OCI-LY7 (cell line): ENCODE measurements at regions not wholly inside any gene's neighbourhood (a gene's known extent, or its start where the extent isn't known, plus 50 kb on each side); places are given as distances from the start of the nearest gene placed in this dataset.

ENCODE experiments used
- BruUV-seq: library from RNA; stranded (reverse); fragments of 400-500 nt; replicated peaks from 2 replicates; lab custom pipeline; 2021; lab: Mats Ljungman, UMichigan
- CTCF ChIA-PET: fragments of 300-600 bp; sonication (Branson Sonifier 250); formaldehyde crosslinking; loops from one replicate; lab custom pipeline; 2022; ENCODE audit warnings: antibody characterized with exemption; ENCODE audit not compliant: unreplicated experiment; lab: Charles Lee
- POLR2A ChIA-PET: fragments of 300-600 bp; sonication (Branson Sonifier 250); formaldehyde crosslinking; loops from one replicate; lab custom pipeline; 2022; ENCODE audit warnings: antibody characterized with exemption; lab: Charles Lee
- DNase-seq: peaks from one replicate; pipeline ENCODE4 v3.0.0-alpha.2; 2015; ENCODE audit warnings: low spot score
- H2AFZ ChIP-seq: fragments of 200-600 bp; sonication (generic), shearing (Covaris generic); 2 replicates; pipeline ENCODE4 v1.6.1; 2014; ENCODE audit warnings: mild to moderate bottlenecking, antibody characterized with exemption, low read length, moderate library complexity
- H3K27ac ChIP-seq: fragments of 200-600 bp; sonication (generic); 2 replicates; pipeline ENCODE4 v1.5.1; 2014; ENCODE audit warnings: mixed run types, low read depth, mild to moderate bottlenecking, moderate library complexity, low read length, inconsistent platforms; ENCODE audit not compliant: poor library complexity, severe bottlenecking
- H3K36me3 ChIP-seq: fragments of 200-600 bp; sonication (generic); 2 replicates; pipeline ENCODE4 v1.6.1; 2014; ENCODE audit warnings: mild to moderate bottlenecking, antibody characterized with exemption, low read length, moderate library complexity, mixed read lengths; ENCODE audit not compliant: insufficient read depth
- H3K4me1 ChIP-seq: fragments of 200-600 bp; sonication (generic); 2 replicates; pipeline ENCODE4 v1.5.1; 2014; ENCODE audit warnings: mild to moderate bottlenecking, low read length; ENCODE audit not compliant: insufficient read depth, poor library complexity, severe bottlenecking
- H3K4me2 ChIP-seq: fragments of 200-600 bp; sonication (generic); 2 replicates; pipeline ENCODE4 v1.6.1; 2014; ENCODE audit warnings: mild to moderate bottlenecking, low read length
- H3K4me3 ChIP-seq: fragments of 200-600 bp; sonication (generic); 2 replicates; pipeline ENCODE4 v1.5.1; 2014; ENCODE audit warnings: mild to moderate bottlenecking, low read depth, low read length; ENCODE audit not compliant: poor library complexity, severe bottlenecking
- H3K79me2 ChIP-seq: fragments of 200-600 bp; sonication (generic); 2 replicates; pipeline ENCODE4 v1.6.1; 2016; ENCODE audit warnings: low read depth, mild to moderate bottlenecking, low read length, moderate library complexity, mixed read lengths; ENCODE audit not compliant: insufficient read depth
- H3K9me2 ChIP-seq: fragments of 200-600 bp; sonication (generic); 2 replicates; pipeline ENCODE4 v1.6.1; 2016; ENCODE audit warnings: mild to moderate bottlenecking, low read length, mixed read lengths; ENCODE audit not compliant: insufficient read depth
- H3K9me3 ChIP-seq: fragments of 200-600 bp; sonication (generic); 2 replicates; pipeline ENCODE4 v1.6.1; 2014; ENCODE audit warnings: mild to moderate bottlenecking, mixed run types, low read length, mixed read lengths
- H4K20me1 ChIP-seq: fragments of 200-600 bp; sonication (generic); 2 replicates; pipeline ENCODE4 v1.6.1; 2014; ENCODE audit warnings: mild to moderate bottlenecking, antibody characterized with exemption, low read length, moderate library complexity, mixed read lengths; ENCODE audit not compliant: insufficient read depth
- EZH2phosphoT487 ChIP-seq: fragments of 200-600 bp; sonication (generic); IDR thresholded peaks from 2 replicates; pipeline ENCODE4 v1.6.1; 2018; ENCODE audit warnings: low read depth, borderline replicate concordance, mild to moderate bottlenecking, mixed run types, antibody characterized with exemption, low read length, moderate library complexity, mixed read lengths
- intact Hi-C: fragments of 100-400 bp; cut with micrococcal nuclease; formaldehyde crosslinking; loops from one replicate; pipeline ENCODE4 v1.10.0; 2022; ENCODE audit not compliant: unreplicated experiment
- TF ChIP-seq, protein P1 (sequence below): fragments of 200-600 bp; sonication (generic); conservative IDR thresholded peaks from 2 replicates; pipeline ENCODE4 v1.5.1; 2014; ENCODE audit warnings: mild to moderate bottlenecking, antibody characterized with exemption, low read length, moderate library complexity, mixed read lengths

DNA sequence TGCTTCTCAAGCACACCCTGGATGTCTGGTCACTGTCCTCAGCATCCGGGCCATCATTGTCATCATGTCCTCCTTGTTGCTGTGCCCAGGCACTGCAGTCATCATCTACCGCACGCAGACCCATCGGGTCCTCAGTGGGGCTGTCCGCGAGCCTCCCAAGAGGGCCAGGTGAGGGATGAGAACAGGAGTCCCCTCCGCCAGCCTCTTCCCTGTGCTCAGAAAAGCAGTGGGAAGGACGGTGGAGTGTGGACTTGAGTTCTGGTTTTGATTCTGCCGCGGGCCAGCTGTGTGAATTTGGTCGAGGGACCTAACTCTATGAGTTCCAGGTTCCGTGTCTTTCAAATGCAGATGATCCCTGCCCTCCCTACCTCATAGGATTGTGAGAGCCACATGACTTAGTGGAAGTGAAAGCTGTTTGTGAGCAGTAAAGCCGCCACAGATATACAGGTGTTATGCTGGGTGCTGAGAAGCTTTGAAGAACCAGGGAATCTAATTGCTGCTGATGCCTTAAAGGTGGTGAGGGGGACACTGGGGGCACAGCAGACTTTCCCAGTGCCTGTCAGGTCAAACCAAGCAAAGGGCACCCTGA lies 122.9 kb upstream of the RAP1B start:
- no peak for DNase-seq
- H3K9me3 ChIP-seq, result no peaks in the 10 kb centered on the region
- BruUV-seq, result no TSS peak
- no peaks in the 10 kb centered on the region for H3K9me2 ChIP-seq
- H3K27ac ChIP-seq, result no peak overlapping the region
- H3K4me1 ChIP-seq, result no peaks in the 10 kb centered on the region
- no peaks in the 10 kb centered on the region for H3K36me3 ChIP-seq
- TF ChIP-seq EZH2phosphoT487, result no peak
- TF ChIP-seq, protein P1, sequence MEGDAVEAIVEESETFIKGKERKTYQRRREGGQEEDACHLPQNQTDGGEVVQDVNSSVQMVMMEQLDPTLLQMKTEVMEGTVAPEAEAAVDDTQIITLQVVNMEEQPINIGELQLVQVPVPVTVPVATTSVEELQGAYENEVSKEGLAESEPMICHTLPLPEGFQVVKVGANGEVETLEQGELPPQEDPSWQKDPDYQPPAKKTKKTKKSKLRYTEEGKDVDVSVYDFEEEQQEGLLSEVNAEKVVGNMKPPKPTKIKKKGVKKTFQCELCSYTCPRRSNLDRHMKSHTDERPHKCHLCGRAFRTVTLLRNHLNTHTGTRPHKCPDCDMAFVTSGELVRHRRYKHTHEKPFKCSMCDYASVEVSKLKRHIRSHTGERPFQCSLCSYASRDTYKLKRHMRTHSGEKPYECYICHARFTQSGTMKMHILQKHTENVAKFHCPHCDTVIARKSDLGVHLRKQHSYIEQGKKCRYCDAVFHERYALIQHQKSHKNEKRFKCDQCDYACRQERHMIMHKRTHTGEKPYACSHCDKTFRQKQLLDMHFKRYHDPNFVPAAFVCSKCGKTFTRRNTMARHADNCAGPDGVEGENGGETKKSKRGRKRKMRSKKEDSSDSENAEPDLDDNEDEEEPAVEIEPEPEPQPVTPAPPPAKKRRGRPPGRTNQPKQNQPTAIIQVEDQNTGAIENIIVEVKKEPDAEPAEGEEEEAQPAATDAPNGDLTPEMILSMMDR, result no peak
- H3K4me3 ChIP-seq, result no peak overlapping the region
- no peaks in the 10 kb centered on the region for H4K20me1 ChIP-seq
- ChIA-PET CTCF (no interaction called here), POLR2A (interaction anchor here (0.7 kb wide), 1 partner anchor 14 kb away, joined by 6 read pairs; no protein-coding TSS in a partner anchor)
- no peaks in the 10 kb centered on the region for H3K79me2 ChIP-seq
- intact Hi-C loops, result no loop called here
- H2AFZ ChIP-seq, result no peak overlapping the region
- no peak overlapping the region for H3K4me2 ChIP-seq

DNA sequence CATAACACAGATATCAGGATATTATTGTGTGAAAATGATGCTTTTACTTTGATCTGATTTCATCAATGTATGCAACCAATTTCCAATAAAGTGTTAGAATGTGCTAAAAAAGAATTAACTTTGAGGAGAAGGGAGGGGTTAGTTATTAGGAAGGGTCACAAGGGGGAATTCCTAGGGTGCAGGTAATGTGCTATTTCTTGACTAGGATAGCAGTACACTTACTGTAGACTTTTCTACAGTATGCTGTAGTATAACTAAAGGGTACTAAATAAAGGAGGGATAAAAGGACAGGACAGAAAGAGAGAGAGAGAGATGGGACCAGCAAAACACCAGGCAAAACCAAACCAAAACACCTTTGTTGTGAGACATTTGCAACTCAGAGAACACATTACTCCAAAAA lies 121.4 kb upstream of the RAP1B start:
- Histone ChIP-seq H4K20me1 (no peaks in the 10 kb centered on the region), H3K79me2 (no peaks in the 10 kb centered on the region), H3K9me3 (no peaks in the 10 kb centered on the region), H3K36me3 (no peaks in the 10 kb centered on the region), H2AFZ (no peak overlapping the region), H3K9me2 (no peaks in the 10 kb centered on the region), H3K27ac (no peak overlapping the region), H3K4me1 (no peaks in the 10 kb centered on the region), H3K4me3 (no peak overlapping the region), H3K4me2 (no peak overlapping the region)
- no TSS peak for BruUV-seq
- ChIA-PET CTCF (no interaction called here), POLR2A (interaction anchor here (1.1 kb wide), 1 partner anchor 10 kb away, joined by 3 read pairs; no protein-coding TSS in a partner anchor)
- TF ChIP-seq, protein P1, result no peak
- no peak for TF ChIP-seq EZH2phosphoT487
- no peak for DNase-seq
- intact Hi-C loops, result no loop called here

DNA sequence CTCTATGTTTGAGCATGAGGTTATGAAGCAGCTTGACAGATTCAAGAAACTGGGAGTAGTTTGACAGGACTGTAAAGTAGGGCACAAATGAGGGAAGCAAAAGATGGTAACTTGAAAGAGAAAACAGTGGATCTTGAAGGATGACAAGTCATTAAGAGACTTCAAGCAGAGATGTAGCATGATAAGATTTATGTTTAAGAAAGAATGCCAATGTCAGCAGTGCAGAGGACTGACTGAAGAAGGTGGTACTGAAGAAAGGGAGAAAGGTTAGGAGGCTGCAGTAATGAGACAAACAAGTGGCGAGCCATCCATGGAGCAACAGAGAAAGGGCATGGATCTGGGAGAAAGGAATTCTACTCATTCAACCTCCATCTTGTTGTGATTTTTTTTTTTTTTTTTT lies 120.2 kb upstream of the RAP1B start:
- Histone ChIP-seq H3K27ac (no peak overlapping the region), H3K79me2 (no peaks in the 10 kb centered on the region), H3K9me3 (no peaks in the 10 kb centered on the region), H3K36me3 (no peaks in the 10 kb centered on the region), H3K9me2 (no peaks in the 10 kb centered on the region), H3K4me1 (no peaks in the 10 kb centered on the region), H3K4me2 (no peak overlapping the region), H3K4me3 (no peak overlapping the region), H2AFZ (no peak overlapping the region), H4K20me1 (no peaks in the 10 kb centered on the region)
- POLR2A ChIA-PET, result interaction anchor here (0.6 to 1.1 kb wide), 2 partner anchors 9 to 48 kb away, joined by 3 read pairs; no protein-coding TSS in a partner anchor
- no peak for TF ChIP-seq EZH2phosphoT487
- TF ChIP-seq, protein P1, result no peak
- DNase-seq, result no peak
- no TSS peak for BruUV-seq
- CTCF ChIA-PET, result no interaction called here
- intact Hi-C loops, result no loop called here
